GM23338 (cell line): ENCODE measurements at regions not wholly inside any gene's neighbourhood (a gene's known extent, or its start where the extent isn't known, plus 50 kb on each side); places are given as distances from the start of the nearest gene placed in this dataset.

Experiments used
- CREB1 ChIP-seq: fragments of 250-450 bp; sonication (Bioruptor Pico); IDR thresholded peaks from 2 replicates; pipeline ENCODE4 v1.5.0; 2020; ENCODE audit warnings: low read depth, mild to moderate bottlenecking, moderate library complexity
- EZH2 ChIP-seq: fragments of 200-600 bp; sonication (generic); IDR thresholded peaks from one replicate; pipeline ENCODE4 v1.8.0; 2017; ENCODE audit warnings: antibody characterized with exemption, mild to moderate bottlenecking, low read depth; ENCODE audit not compliant: unreplicated experiment
- JUNB ChIP-seq: IDR thresholded peaks from one replicate; pipeline ENCODE4 v1.6.1; 2016; ENCODE audit warnings: antibody characterized with exemption; ENCODE audit not compliant: unreplicated experiment
- NANOG ChIP-seq: IDR thresholded peaks from 2 replicates; pipeline ENCODE4 v1.6.1; 2016; ENCODE audit warnings: antibody characterized with exemption, borderline replicate concordance
- POLR2AphosphoS5 ChIP-seq: IDR thresholded peaks from 2 replicates; pipeline ENCODE4 v1.6.1; 2016; ENCODE audit warnings: antibody characterized with exemption, low read depth
- ZNF114 ChIP-seq: fragments of 250-450 bp; sonication (Bioruptor Pico); IDR thresholded peaks from 2 replicates; pipeline ENCODE4 v1.5.0; 2020; ENCODE audit warnings: mild to moderate bottlenecking, moderate library complexity
- ZNF331 ChIP-seq: fragments of 250-450 bp; sonication (Bioruptor Pico); IDR thresholded peaks from 2 replicates; pipeline ENCODE4 v1.5.0; 2020; ENCODE audit warnings: low read depth, mild to moderate bottlenecking, moderate library complexity
- TF ChIP-seq, protein P1 (sequence below): fragments of 250-450 bp; sonication (Bioruptor Pico); IDR thresholded peaks from 2 replicates; pipeline ENCODE4 v1.5.0; 2020; ENCODE audit warnings: mild to moderate bottlenecking, moderate library complexity
- TF ChIP-seq, protein P2 (sequence below): IDR thresholded peaks from 2 replicates; pipeline ENCODE4 v1.6.1; 2016; ENCODE audit warnings: antibody characterized with exemption
- TF ChIP-seq, protein P3 (sequence below): IDR thresholded peaks from one replicate; pipeline ENCODE4 v1.6.1; 2018; ENCODE audit warnings: antibody characterized with exemption; ENCODE audit not compliant: unreplicated experiment

DNA sequence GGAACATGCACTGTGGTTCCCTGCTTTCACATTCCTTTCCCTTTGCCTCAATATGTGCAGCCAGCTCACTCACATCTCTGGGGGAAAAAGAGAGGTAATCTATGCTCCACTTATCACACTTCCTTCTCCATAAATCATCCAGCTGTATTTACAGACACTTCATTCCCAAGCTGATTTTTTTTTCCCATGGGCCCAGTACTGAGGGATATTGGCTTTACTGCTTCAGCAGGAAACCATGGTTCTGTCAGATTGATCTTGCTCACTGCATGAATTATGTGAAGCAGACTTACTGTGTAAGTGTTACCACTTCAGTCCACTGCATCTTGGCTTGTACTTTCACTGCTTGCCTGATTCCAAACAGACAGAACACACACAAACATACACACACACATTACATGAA, 555.6 kb downstream of the CCER1 start (continued):
- TF ChIP-seq, protein P1, sequence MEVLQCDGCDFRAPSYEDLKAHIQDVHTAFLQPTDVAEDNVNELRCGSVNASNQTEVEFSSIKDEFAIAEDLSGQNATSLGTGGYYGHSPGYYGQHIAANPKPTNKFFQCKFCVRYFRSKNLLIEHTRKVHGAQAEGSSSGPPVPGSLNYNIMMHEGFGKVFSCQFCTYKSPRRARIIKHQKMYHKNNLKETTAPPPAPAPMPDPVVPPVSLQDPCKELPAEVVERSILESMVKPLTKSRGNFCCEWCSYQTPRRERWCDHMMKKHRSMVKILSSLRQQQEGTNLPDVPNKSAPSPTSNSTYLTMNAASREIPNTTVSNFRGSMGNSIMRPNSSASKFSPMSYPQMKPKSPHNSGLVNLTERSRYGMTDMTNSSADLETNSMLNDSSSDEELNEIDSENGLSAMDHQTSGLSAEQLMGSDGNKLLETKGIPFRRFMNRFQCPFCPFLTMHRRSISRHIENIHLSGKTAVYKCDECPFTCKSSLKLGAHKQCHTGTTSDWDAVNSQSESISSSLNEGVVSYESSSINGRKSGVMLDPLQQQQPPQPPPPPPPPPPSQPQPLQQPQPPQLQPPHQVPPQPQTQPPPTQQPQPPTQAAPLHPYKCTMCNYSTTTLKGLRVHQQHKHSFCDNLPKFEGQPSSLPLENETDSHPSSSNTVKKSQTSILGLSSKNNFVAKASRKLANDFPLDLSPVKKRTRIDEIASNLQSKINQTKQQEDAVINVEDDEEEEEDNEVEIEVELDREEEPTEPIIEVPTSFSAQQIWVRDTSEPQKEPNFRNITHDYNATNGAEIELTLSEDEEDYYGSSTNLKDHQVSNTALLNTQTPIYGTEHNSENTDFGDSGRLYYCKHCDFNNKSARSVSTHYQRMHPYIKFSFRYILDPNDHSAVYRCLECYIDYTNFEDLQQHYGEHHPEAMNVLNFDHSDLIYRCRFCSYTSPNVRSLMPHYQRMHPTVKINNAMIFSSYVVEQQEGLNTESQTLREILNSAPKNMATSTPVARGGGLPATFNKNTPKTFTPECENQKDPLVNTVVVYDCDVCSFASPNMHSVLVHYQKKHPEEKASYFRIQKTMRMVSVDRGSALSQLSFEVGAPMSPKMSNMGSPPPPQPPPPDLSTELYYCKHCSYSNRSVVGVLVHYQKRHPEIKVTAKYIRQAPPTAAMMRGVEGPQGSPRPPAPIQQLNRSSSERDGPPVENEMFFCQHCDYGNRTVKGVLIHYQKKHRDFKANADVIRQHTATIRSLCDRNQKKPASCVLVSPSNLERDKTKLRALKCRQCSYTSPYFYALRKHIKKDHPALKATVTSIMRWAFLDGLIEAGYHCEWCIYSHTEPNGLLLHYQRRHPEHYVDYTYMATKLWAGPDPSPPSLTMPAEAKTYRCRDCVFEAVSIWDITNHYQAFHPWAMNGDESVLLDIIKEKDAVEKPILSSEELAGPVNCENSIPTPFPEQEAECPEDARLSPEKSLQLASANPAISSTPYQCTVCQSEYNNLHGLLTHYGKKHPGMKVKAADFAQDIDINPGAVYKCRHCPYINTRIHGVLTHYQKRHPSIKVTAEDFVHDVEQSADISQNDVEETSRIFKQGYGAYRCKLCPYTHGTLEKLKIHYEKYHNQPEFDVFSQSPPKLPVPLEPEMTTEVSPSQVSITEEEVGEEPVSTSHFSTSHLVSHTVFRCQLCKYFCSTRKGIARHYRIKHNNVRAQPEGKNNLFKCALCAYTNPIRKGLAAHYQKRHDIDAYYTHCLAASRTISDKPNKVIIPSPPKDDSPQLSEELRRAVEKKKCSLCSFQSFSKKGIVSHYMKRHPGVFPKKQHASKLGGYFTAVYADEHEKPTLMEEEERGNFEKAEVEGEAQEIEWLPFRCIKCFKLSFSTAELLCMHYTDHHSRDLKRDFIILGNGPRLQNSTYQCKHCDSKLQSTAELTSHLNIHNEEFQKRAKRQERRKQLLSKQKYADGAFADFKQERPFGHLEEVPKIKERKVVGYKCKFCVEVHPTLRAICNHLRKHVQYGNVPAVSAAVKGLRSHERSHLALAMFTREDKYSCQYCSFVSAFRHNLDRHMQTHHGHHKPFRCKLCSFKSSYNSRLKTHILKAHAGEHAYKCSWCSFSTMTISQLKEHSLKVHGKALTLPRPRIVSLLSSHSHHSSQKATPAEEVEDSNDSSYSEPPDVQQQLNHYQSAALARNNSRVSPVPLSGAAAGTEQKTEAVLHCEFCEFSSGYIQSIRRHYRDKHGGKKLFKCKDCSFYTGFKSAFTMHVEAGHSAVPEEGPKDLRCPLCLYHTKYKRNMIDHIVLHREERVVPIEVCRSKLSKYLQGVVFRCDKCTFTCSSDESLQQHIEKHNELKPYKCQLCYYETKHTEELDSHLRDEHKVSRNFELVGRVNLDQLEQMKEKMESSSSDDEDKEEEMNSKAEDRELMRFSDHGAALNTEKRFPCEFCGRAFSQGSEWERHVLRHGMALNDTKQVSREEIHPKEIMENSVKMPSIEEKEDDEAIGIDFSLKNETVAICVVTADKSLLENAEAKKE (CRISPR knock-in tag), result no peak
- TF ChIP-seq, protein P2, sequence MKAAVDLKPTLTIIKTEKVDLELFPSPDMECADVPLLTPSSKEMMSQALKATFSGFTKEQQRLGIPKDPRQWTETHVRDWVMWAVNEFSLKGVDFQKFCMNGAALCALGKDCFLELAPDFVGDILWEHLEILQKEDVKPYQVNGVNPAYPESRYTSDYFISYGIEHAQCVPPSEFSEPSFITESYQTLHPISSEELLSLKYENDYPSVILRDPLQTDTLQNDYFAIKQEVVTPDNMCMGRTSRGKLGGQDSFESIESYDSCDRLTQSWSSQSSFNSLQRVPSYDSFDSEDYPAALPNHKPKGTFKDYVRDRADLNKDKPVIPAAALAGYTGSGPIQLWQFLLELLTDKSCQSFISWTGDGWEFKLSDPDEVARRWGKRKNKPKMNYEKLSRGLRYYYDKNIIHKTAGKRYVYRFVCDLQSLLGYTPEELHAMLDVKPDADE, result no peak
- TF ChIP-seq CREB1 (CRISPR knock-in tag) (no peak), POLR2AphosphoS5 (no peak), ZNF114 (CRISPR knock-in tag) (no peak), EZH2 (no peak), ZNF331 (no peak), NANOG (no peak), JUNB (no peak)
- TF ChIP-seq, protein P3, sequence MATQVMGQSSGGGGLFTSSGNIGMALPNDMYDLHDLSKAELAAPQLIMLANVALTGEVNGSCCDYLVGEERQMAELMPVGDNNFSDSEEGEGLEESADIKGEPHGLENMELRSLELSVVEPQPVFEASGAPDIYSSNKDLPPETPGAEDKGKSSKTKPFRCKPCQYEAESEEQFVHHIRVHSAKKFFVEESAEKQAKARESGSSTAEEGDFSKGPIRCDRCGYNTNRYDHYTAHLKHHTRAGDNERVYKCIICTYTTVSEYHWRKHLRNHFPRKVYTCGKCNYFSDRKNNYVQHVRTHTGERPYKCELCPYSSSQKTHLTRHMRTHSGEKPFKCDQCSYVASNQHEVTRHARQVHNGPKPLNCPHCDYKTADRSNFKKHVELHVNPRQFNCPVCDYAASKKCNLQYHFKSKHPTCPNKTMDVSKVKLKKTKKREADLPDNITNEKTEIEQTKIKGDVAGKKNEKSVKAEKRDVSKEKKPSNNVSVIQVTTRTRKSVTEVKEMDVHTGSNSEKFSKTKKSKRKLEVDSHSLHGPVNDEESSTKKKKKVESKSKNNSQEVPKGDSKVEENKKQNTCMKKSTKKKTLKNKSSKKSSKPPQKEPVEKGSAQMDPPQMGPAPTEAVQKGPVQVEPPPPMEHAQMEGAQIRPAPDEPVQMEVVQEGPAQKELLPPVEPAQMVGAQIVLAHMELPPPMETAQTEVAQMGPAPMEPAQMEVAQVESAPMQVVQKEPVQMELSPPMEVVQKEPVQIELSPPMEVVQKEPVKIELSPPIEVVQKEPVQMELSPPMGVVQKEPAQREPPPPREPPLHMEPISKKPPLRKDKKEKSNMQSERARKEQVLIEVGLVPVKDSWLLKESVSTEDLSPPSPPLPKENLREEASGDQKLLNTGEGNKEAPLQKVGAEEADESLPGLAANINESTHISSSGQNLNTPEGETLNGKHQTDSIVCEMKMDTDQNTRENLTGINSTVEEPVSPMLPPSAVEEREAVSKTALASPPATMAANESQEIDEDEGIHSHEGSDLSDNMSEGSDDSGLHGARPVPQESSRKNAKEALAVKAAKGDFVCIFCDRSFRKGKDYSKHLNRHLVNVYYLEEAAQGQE, result no peak
